M059J (cell line): ENCODE measurements at regions not wholly inside any gene's neighbourhood (a gene's known extent, or its start where the extent isn't known, plus 50 kb on each side); places are given as distances from the start of the nearest gene placed in this dataset.
A peak's percentile ranks its signal among the peaks of the same experiment; 100 is the strongest.

Experiments
- DNase-seq: peaks from one replicate; pipeline ENCODE4 v3.0.0-alpha.2; 2012; ENCODE audit warnings: low read depth

- DNase-seq = no peak
These were observed 108.2 kb upstream of the GALNT5 start for GRCh38 chr2:157149270-157149669.

- peak; percentile 53 for DNase-seq
These were observed 106.8 kb upstream of the GALNT5 start for GRCh38 chr2:157150747-157151146.

GRCh38 chr2:157152362-157152761 is 105.1 kb upstream of the GALNT5 start:
- no peak for DNase-seq

GRCh38 chr2:157155992-157156391 is 101.5 kb upstream of the GALNT5 start:
- no peak for DNase-seq

GRCh38 chr2:157158111-157158510 is 99.4 kb upstream of the GALNT5 start:
- DNase-seq = peak; percentile 17

- DNase-seq = no peak
These were observed 98.1 kb upstream of the GALNT5 start for GRCh38 chr2:157159221-157159934.

- peak; percentile 23 for DNase-seq
These were observed 97.4 kb upstream of the GALNT5 start for GRCh38 chr2:157160111-157160510.

GRCh38 chr2:157164370-157164769 is 93.1 kb upstream of the GALNT5 start:
- no peak for DNase-seq

- DNase-seq = no peak
These were observed 92.6 kb upstream of the GALNT5 start for GRCh38 chr2:157164891-157165290.

- peak; percentile 39 for DNase-seq
These were observed 89.0 kb upstream of the GALNT5 start for GRCh38 chr2:157168501-157168900.

GRCh38 chr2:157169889-157170288 is 87.6 kb upstream of the GALNT5 start:
- no peak for DNase-seq

GRCh38 chr2:157170299-157170698 is 87.2 kb upstream of the GALNT5 start:
- DNase-seq = no peak

GRCh38 chr2:157172239-157172638 is 85.3 kb upstream of the GALNT5 start:
- peak; percentile 22 for DNase-seq

GRCh38 chr2:157172866-157173578 is 84.5 kb upstream of the GALNT5 start:
- peak; percentile 48 for DNase-seq

GRCh38 chr2:157173740-157174184 is 83.7 kb upstream of the GALNT5 start:
- peak; percentile 98 for DNase-seq

GRCh38 chr2:157174321-157174720 is 83.2 kb upstream of the GALNT5 start:
- DNase-seq = no peak

- DNase-seq = peak; percentile 14
These were observed 80.9 kb upstream of the GALNT5 start for GRCh38 chr2:157176602-157177001.

- DNase-seq = no peak
These were observed 78.6 kb upstream of the GALNT5 start for GRCh38 chr2:157178874-157179273.

- DNase-seq = no peak
These were observed 78.0 kb upstream of the GALNT5 start for GRCh38 chr2:157179324-157180105.

GRCh38 chr2:157180359-157180758 is 77.1 kb upstream of the GALNT5 start:
- no peak for DNase-seq

GRCh38 chr2:157181234-157181633 is 76.3 kb upstream of the GALNT5 start:
- no peak for DNase-seq

GRCh38 chr2:157182204-157182709 is 75.2 kb upstream of the GALNT5 start:
- no peak for DNase-seq
